ENCODE measurements at regions not wholly inside any gene's neighbourhood (a gene's known extent, or its start where the extent isn't known, plus 50 kb on each side); places are given as distances from the start of the nearest gene placed in this dataset.

DNA sequence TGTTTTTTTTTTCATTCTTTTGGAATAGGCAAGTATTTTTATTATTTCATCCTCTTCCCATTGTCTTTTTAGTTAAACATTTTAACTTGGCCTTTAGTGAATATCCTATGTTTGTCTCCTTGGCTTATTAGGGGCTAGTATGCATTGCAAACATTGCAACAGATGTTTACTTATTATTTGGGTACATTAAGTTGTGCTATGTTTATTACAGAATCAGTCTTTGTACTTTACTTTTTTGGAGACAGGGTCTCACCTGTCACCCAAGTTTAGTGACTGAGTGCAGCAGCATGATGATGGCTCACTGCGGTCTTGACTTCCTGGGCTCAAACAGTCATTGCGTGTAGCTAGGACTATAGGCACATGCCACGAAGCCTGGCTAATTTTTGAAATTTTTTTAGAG is 51.1 kb upstream of the NUDT6 start:
- H3K9me3 Mint-ChIP-seq, result peaks cover 0 to 5% (median 0%) of the 10 kb centered on the region in 5 donors
- no peak overlapping the region for H3K27ac Mint-ChIP-seq
- H3K9me3 ChIP-seq (ENCODE audit: low read length), result no peaks in the 10 kb centered on the region
- H3K36me3 Mint-ChIP-seq, result peaks cover 17 to 30% (median 19%) of the 10 kb centered on the region in 3 donors
- CTCF ChIA-PET, result interaction anchor here (1.4 kb wide), 1 partner anchor 13 kb away, joined by 3 read pairs; no protein-coding TSS in a partner anchor
- no peaks in the 10 kb centered on the region for H3K27me3 Mint-ChIP-seq
- no peak for DNase-seq
- no peak overlapping the region for H3K4me3 ChIP-seq (ENCODE audit: low read length)
- POLR2A ChIA-PET, result no interaction called here
- no peak overlapping the region for H3K27ac ChIP-seq (ENCODE audit: low read depth, low read length)
- H3K36me3 ChIP-seq (ENCODE audit: insufficient read depth, low read length), result no peaks in the 10 kb centered on the region
- H3K4me1 ChIP-seq (ENCODE audit: insufficient read depth, low read length), result no peaks in the 10 kb centered on the region
- peaks cover 0 to 7% (median under 1%) of the 10 kb centered on the region in 3 donors for H3K4me1 Mint-ChIP-seq
- H3K27me3 ChIP-seq (ENCODE audit: insufficient read depth, low read length, poor library complexity, severe bottlenecking), result no peaks in the 10 kb centered on the region
- H3K4me3 Mint-ChIP-seq, result no peak overlapping the region

DNA sequence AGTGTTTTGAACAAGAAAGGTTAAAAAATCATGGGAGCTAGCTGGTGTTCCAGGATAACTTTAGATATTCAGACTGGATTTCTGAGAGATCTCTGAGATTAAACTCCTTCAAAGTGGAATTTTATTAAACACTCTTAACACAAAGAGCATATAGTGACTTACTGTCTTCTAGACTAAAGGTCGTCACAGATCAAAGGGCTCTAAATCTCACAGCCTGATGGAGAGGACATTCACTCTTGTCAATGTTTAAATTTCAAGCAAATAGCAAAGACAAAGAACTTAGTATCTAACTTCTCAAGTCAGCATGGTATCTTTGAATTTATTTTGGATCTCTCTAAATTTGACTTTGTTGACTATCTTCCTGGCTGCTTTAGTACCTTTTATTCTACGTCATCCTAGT is 53.7 kb upstream of the NUDT6 start:
- Mint-ChIP-seq H3K27ac (peak overlapping the region in 1 of 8 donors; percentile 15), H3K4me3 (no peak overlapping the region), H3K9me3 (peaks cover 0 to 5% (median 0%) of the 10 kb centered on the region in 5 donors), H3K36me3 (peaks cover 34 to 49% (median 35%) of the 10 kb centered on the region in 3 donors), H3K27me3 (no peaks in the 10 kb centered on the region), H3K4me1 (peaks cover 0 to 10% (median 0%) of the 10 kb centered on the region in 3 donors)
- no peaks in the 10 kb centered on the region for H3K36me3 ChIP-seq (ENCODE audit: insufficient read depth, low read length)
- H3K4me1 ChIP-seq (ENCODE audit: insufficient read depth, low read length), result no peaks in the 10 kb centered on the region
- ChIA-PET POLR2A (no interaction called here), CTCF (no interaction called here)
- H3K27me3 ChIP-seq (ENCODE audit: insufficient read depth, low read length, poor library complexity, severe bottlenecking), result no peaks in the 10 kb centered on the region
- no peak for DNase-seq
- no peak overlapping the region for H3K4me3 ChIP-seq (ENCODE audit: low read length)
- H3K9me3 ChIP-seq (ENCODE audit: low read length), result no peaks in the 10 kb centered on the region
- no peak overlapping the region for H3K27ac ChIP-seq (ENCODE audit: low read depth, low read length)

DNA sequence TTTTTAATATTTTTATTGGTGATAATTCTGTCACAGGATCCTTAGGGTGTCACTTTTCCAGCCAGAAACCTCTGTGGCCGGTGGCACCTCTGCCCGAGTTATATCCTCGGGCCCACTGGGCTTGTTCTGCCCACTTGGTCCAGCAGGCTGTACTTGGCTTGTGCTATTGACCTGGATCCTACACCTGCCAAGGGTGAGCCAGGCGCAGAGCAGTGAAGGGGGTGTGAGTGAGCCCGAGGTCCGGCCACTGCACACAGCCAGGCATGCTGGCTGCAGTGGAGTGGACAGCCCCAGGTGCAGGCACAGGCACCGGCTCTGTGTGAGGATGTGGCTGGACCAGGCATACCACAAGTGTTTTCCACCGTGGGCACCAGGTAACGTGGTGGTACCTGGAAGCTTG is 54.7 kb upstream of the NUDT6 start:
- peaks cover 39 to 57% (median 40%) of the 10 kb centered on the region in 3 donors for H3K36me3 Mint-ChIP-seq
- no peaks in the 10 kb centered on the region for H3K4me1 ChIP-seq (ENCODE audit: insufficient read depth, low read length)
- DNase-seq, result no peak
- H3K27ac Mint-ChIP-seq, result no peak overlapping the region
- no peak overlapping the region for H3K27ac ChIP-seq (ENCODE audit: low read depth, low read length)
- H3K9me3 Mint-ChIP-seq, result peaks cover 0 to 5% (median 0%) of the 10 kb centered on the region in 5 donors
- POLR2A ChIA-PET, result no interaction called here
- H3K4me1 Mint-ChIP-seq, result peaks cover 0 to 10% (median 0%) of the 10 kb centered on the region in 3 donors
- no peaks in the 10 kb centered on the region for H3K9me3 ChIP-seq (ENCODE audit: low read length)
- no peak overlapping the region for H3K4me3 Mint-ChIP-seq
- H3K4me3 ChIP-seq (ENCODE audit: low read length), result no peak overlapping the region
- no peaks in the 10 kb centered on the region for H3K36me3 ChIP-seq (ENCODE audit: insufficient read depth, low read length)
- CTCF ChIA-PET, result interaction anchor here (1.1 kb wide), 1 partner anchor 9 kb away, joined by 4 read pairs; no protein-coding TSS in a partner anchor
- H3K27me3 ChIP-seq (ENCODE audit: insufficient read depth, low read length, poor library complexity, severe bottlenecking), result no peaks in the 10 kb centered on the region
- no peaks in the 10 kb centered on the region for H3K27me3 Mint-ChIP-seq

DNA sequence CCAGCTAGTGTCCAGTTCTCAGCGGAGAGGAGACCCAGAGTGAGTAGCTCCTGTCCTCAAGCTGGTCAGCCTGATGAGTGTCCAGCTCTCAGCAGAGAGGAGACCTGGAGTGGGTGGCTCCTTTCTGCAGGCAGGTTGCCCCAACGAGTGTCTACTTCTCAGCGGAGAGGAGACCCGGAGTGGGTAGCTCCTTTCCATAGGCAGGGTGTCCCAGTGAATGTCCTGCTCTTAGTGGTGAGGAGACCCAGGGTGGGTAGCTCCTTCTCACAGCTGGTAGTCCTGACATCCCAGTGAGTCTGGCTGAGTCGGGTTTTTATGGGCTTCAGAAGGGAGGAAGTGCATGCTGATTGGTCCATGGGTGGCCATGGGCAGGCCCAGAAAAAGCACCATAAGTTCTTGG is 55.7 kb upstream of the NUDT6 start:
- H3K27ac ChIP-seq (ENCODE audit: low read depth, low read length), result no peak overlapping the region
- peaks cover 0 to 10% (median 0%) of the 10 kb centered on the region in 3 donors for H3K4me1 Mint-ChIP-seq
- H3K4me3 Mint-ChIP-seq, result no peak overlapping the region
- no peak overlapping the region for H3K4me3 ChIP-seq (ENCODE audit: low read length)
- no peaks in the 10 kb centered on the region for H3K36me3 ChIP-seq (ENCODE audit: insufficient read depth, low read length)
- ChIA-PET POLR2A (no interaction called here), CTCF (interaction anchor here (1.1 kb wide), 1 partner anchor 10 kb away, joined by 4 read pairs; no protein-coding TSS in a partner anchor)
- peaks cover 0 to 5% (median 0%) of the 10 kb centered on the region in 5 donors for H3K9me3 Mint-ChIP-seq
- H3K4me1 ChIP-seq (ENCODE audit: insufficient read depth, low read length), result no peaks in the 10 kb centered on the region
- H3K27me3 Mint-ChIP-seq, result no peaks in the 10 kb centered on the region
- H3K27ac Mint-ChIP-seq, result peak overlapping the region in 1 of 8 donors; percentile 84
- no peaks in the 10 kb centered on the region for H3K27me3 ChIP-seq (ENCODE audit: insufficient read depth, low read length, poor library complexity, severe bottlenecking)
- no peaks in the 10 kb centered on the region for H3K9me3 ChIP-seq (ENCODE audit: low read length)
- no peak for DNase-seq
- H3K36me3 Mint-ChIP-seq, result peaks cover 43 to 62% (median 48%) of the 10 kb centered on the region in 3 donors

DNA sequence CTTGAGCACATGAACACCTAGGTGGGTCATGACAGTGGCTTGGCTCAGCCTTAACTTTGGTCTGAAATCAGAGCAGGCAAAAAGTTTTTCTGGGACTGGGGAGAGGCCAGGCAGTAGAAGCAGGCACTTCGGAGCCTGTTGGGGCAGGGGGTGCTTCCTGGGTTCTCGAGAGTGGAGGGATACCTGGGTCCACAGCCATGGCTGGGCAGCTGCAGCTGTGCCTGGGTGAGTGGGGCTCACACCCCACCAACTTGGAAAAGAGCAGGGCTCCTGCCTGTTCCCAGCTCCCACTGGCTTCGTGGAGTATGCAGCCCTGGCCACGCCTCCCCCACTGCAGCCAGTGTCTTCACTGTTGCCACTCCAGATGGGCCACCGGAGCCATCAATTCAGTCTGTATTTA is 56.4 kb upstream of the NUDT6 start:
- no peaks in the 10 kb centered on the region for H3K9me3 ChIP-seq (ENCODE audit: low read length)
- H3K4me3 ChIP-seq (ENCODE audit: low read length), result no peak overlapping the region
- H3K36me3 ChIP-seq (ENCODE audit: insufficient read depth, low read length), result no peaks in the 10 kb centered on the region
- H3K4me3 Mint-ChIP-seq, result no peak overlapping the region
- H3K27me3 Mint-ChIP-seq, result no peaks in the 10 kb centered on the region
- H3K4me1 Mint-ChIP-seq, result peaks cover 2 to 17% (median 3%) of the 10 kb centered on the region in 3 donors
- POLR2A ChIA-PET, result no interaction called here
- peaks cover 50 to 68% (median 55%) of the 10 kb centered on the region in 3 donors for H3K36me3 Mint-ChIP-seq
- no peak for DNase-seq
- peak overlapping the region in 2 of 8 donors; percentile 44 to 84 for H3K27ac Mint-ChIP-seq
- no peaks in the 10 kb centered on the region for H3K4me1 ChIP-seq (ENCODE audit: insufficient read depth, low read length)
- CTCF ChIA-PET, result no interaction called here
- no peak overlapping the region for H3K27ac ChIP-seq (ENCODE audit: low read depth, low read length)
- no peaks in the 10 kb centered on the region for H3K27me3 ChIP-seq (ENCODE audit: insufficient read depth, low read length, poor library complexity, severe bottlenecking)
- peaks cover 0 to 5% (median 2%) of the 10 kb centered on the region in 5 donors for H3K9me3 Mint-ChIP-seq

DNA sequence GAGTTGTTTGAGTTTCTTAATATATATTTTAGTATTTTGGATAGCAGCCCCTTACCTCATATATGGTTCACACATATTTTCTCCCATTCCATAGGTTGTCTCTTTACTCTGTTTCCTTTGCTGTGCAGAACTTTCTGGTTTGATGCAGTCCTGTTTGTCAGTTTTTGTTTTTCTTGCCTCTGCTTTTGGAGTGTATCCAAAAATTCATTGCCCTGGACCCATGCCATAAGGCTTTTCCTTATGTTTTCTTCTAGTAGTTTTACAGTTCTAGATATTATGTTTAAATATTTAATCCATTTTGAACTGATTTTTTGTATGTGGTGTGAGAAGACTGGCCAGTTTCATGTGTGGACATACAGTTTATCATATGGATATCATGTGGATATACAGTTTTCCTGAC is 58.5 kb upstream of the NUDT6 start:
- no peaks in the 10 kb centered on the region for H3K27me3 Mint-ChIP-seq

DNA sequence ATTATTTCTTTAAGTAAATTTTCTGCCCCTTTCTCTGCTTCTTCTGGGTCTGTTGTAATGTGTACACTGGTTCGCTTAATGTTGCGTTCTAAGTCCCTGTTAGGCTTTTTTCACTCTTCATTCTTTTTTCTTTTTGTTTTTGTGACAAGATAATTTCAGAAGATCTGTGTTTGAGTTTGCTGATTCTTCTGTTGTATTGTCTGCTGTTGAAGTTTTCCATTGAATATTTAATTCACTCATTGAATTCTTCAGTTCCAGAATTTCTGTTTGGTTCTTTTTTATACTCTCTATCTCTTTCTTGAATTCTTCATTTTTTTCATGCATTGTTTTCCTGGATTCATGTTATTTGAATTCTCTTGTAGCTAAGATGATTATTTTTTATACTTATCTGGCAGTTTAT is 66.3 kb upstream of the NUDT6 start:
- Mint-ChIP-seq H3K4me3 (no peak overlapping the region), H3K36me3 (peaks cover 51 to 71% (median 67%) of the 10 kb centered on the region in 3 donors), H3K27ac (no peak overlapping the region), H3K9me3 (peaks cover 27 to 36% (median 34%) of the 10 kb centered on the region in 5 donors), H3K4me1 (peaks cover 4 to 14% (median 9%) of the 10 kb centered on the region in 3 donors), H3K27me3 (no peaks in the 10 kb centered on the region)
- ChIA-PET CTCF (no interaction called here), POLR2A (no interaction called here)
- Histone ChIP-seq H3K4me1 (ENCODE audit: insufficient read depth, low read length) (no peaks in the 10 kb centered on the region), H3K4me3 (ENCODE audit: low read length) (no peak overlapping the region), H3K27ac (ENCODE audit: low read depth, low read length) (no peak overlapping the region), H3K9me3 (ENCODE audit: low read length) (peaks cover 7% of the 10 kb centered on the region), H3K36me3 (ENCODE audit: insufficient read depth, low read length) (peaks cover 4% of the 10 kb centered on the region), H3K27me3 (ENCODE audit: insufficient read depth, low read length, poor library complexity, severe bottlenecking) (no peaks in the 10 kb centered on the region)
- no peak for DNase-seq

More for the DNA sequence above, 58.5 kb upstream of the NUDT6 start:
- H3K9me3 Mint-ChIP-seq, result peaks cover under 1 to 7% (median 4%) of the 10 kb centered on the region in 5 donors
- H3K36me3 Mint-ChIP-seq, result peaks cover 58 to 76% (median 62%) of the 10 kb centered on the region in 3 donors
- POLR2A ChIA-PET, result no interaction called here
- H3K4me1 Mint-ChIP-seq, result peaks cover 5 to 30% (median 11%) of the 10 kb centered on the region in 3 donors
- H3K4me3 Mint-ChIP-seq, result no peak overlapping the region
- H3K27ac Mint-ChIP-seq, result peak overlapping the region in 3 of 8 donors; percentile 13 to 77 (median 58)
- no peaks in the 10 kb centered on the region for H3K9me3 ChIP-seq (ENCODE audit: low read length)
- CTCF ChIA-PET, result no interaction called here
- H3K4me3 ChIP-seq (ENCODE audit: low read length), result no peak overlapping the region
- no peaks in the 10 kb centered on the region for H3K27me3 ChIP-seq (ENCODE audit: insufficient read depth, low read length, poor library complexity, severe bottlenecking)
- no peaks in the 10 kb centered on the region for H3K4me1 ChIP-seq (ENCODE audit: insufficient read depth, low read length)
- no peaks in the 10 kb centered on the region for H3K36me3 ChIP-seq (ENCODE audit: insufficient read depth, low read length)
- DNase-seq, result no peak
- H3K27ac ChIP-seq (ENCODE audit: low read depth, low read length), result no peak overlapping the region

DNA sequence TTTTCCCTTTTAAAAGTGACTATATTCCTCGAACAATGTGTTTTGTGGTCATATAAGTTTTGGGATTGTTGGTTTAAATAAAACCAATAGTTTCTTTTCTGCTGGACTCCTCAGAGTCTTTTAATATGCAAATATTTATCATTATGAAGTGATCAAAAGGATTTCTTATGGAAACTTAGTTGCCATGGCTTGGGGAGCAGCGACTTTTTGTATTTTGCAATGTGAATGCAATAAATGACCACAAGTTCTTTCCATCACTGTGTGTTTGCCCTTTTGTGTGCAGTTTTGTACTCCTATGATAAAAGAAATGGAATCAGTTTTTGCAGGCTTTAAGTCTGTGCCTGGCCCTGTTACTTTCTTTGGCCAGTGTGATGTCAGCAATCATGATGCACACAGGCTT is 68.5 kb upstream of the NUDT6 start:
- Mint-ChIP-seq H3K9me3 (peaks cover 27 to 32% (median 30%) of the 10 kb centered on the region in 5 donors), H3K4me3 (no peak overlapping the region), H3K27me3 (no peaks in the 10 kb centered on the region), H3K27ac (no peak overlapping the region), H3K4me1 (no peaks in the 10 kb centered on the region), H3K36me3 (peaks cover 35 to 54% (median 49%) of the 10 kb centered on the region in 3 donors)
- Histone ChIP-seq H3K27ac (ENCODE audit: low read depth, low read length) (no peak overlapping the region), H3K4me1 (ENCODE audit: insufficient read depth, low read length) (no peaks in the 10 kb centered on the region), H3K36me3 (ENCODE audit: insufficient read depth, low read length) (peaks cover 4% of the 10 kb centered on the region), H3K9me3 (ENCODE audit: low read length) (peaks cover 7% of the 10 kb centered on the region), H3K4me3 (ENCODE audit: low read length) (no peak overlapping the region), H3K27me3 (ENCODE audit: insufficient read depth, low read length, poor library complexity, severe bottlenecking) (no peaks in the 10 kb centered on the region)
- ChIA-PET POLR2A (no interaction called here), CTCF (no interaction called here)
- no peak for DNase-seq

All from CD8-positive, alpha-beta memory T cell (primary cell).